ENCODE measurements at regions not wholly inside any gene's neighbourhood (a gene's known extent, or its start where the extent isn't known, plus 50 kb on each side); places are given as distances from the start of the nearest gene placed in this dataset.
A peak's percentile ranks its signal among the peaks of the same experiment; 100 is the strongest.

GRCh38 chr13:40484974-40485373 is 181.5 kb downstream of the FOXO1 start:
- in situ Hi-C loops (cut with HindIII; ENCODE audit: low pct_unique_long_range_greater_than_20kb, low sequenced_read_pairs) = no loop called here
- no peak for DNase-seq (ENCODE audit: low read depth, low spot score)

- in situ Hi-C loops (cut with HindIII; ENCODE audit: low pct_unique_long_range_greater_than_20kb, low sequenced_read_pairs) = no loop called here
- no peak for DNase-seq (ENCODE audit: low read depth, low spot score)
Measured at GRCh38 chr13:40485611-40486517, 180.6 kb downstream of the FOXO1 start.

DNA sequence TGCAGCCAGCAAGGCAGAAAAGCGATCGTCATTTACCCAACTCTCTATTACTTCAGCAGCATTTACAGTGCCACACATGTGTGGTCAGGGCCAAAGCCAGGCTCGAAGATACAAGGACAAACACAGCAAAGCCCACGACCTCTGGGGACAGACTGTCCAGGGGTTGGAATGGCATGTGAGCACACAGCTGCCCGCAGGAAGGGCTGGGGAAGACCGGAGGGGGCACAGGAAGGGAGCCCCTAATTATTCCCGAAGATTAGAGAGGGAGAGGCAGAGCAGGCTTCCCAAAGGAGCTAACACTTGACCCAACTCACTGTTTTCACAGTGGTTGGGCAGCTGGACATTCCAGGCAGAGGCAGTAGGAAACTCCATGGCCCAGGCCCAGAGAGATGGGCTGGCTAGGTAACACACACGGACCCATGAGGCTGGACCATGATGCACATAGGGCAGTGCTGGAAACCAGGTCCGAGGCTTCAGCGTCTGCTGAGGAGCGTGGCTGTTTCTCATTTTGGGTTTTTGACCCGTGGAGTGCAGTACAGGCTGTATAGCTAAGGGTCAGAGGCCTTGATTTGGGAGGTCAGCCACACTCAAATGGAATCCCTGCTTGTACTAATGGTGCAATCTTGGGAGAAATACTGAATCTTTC is 179.8 kb downstream of the FOXO1 start:
- in situ Hi-C loops (cut with HindIII; ENCODE audit: low pct_unique_long_range_greater_than_20kb, low sequenced_read_pairs) = no loop called here
- no peak for DNase-seq (ENCODE audit: low read depth, low spot score)

DNA sequence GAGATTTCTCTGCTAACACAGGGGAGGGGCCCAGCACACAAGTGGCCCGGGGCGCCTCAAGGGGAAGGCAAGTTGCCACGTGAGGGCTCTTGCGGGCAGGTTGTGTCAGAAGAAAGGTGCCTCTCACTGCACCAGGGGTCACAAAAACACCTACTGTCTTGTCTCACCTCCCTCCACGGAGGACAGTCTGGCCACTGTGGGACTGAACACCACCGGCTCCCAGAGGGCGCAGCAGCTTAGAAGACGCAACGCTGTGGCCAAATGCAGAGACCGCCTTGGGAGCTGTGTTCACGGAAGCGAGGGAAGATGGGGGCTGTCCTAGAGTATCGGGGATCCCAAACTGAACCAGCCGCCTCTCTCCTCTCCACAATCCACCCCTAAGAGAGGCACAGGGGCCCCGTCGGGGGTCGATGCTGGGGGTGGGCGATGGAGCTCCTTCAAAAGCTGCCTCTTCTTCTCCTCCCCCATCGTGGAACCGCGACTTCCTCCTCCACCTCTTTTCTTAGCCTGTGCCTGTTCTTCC is 177.5 kb downstream of the FOXO1 start:
- no peak for DNase-seq (ENCODE audit: low read depth, low spot score)
- in situ Hi-C loops (cut with HindIII; ENCODE audit: low pct_unique_long_range_greater_than_20kb, low sequenced_read_pairs) = no loop called here

DNA sequence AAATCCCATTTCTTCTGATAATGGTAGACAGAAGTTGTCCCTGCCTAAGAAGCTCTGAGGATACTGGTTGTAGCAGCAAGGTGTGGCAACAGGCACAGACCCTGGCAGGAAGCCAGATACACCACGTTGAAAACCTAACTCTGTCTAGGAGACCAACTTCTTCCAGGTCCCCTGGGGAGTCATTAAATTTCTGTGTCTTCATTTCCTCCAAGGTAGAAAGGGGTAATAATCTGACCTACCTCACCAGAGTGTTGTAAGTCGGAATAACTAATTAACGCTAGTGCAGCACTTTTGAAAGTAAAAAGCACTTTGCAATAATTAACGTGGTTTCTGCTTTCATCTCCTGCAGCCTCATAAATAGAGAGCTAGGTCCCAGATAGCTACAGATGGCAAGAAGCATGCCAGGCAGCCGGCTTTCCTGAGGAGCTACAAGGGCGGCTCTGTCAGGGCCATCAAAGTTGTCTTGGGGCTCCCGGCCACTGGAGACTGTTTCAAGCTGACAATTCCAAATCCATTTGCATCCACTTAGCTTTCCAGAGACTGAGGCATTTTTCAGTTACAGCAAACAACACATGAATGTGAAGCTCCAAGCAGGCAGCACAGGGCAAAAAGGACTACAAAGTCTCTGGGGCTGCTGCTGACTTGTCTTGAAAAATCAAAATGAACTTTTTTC is 176.2 kb downstream of the FOXO1 start:
- DNase-seq (ENCODE audit: low read depth, low spot score) = no peak
- in situ Hi-C loops (cut with HindIII; ENCODE audit: low pct_unique_long_range_greater_than_20kb, low sequenced_read_pairs) = no loop called here

GRCh38 chr13:40492511-40492910 is 173.9 kb downstream of the FOXO1 start:
- DNase-seq (ENCODE audit: low read depth, low spot score) = no peak

DNA sequence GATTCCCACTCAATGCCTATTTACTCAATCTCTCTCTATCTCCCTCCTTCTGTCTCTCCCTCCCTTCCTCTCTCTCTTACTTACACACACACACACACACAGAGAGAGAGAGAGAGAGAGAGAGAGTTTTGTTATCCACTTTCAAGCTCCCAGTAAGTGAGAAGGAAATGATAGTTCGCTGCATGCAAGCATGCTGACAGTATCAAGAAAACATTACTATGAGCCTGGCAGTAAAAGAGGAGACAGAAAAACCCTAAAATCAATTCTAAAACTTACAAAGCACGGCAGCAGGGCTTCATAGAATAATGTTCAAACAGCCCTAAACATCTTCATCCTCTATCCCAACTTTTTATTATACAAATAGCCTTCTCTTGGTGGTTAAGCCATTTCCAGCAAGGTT is 171.9 kb downstream of the FOXO1 start:
- peak; percentile 13 for DNase-seq (ENCODE audit: low read depth, low spot score)
- in situ Hi-C loops (cut with HindIII; ENCODE audit: low pct_unique_long_range_greater_than_20kb, low sequenced_read_pairs) = no loop called here

More at GRCh38 chr13:40492511-40492910, 173.9 kb downstream of the FOXO1 start:
- in situ Hi-C loops (cut with HindIII; ENCODE audit: low pct_unique_long_range_greater_than_20kb, low sequenced_read_pairs) = no loop called here

- in situ Hi-C loops (cut with HindIII; ENCODE audit: low pct_unique_long_range_greater_than_20kb, low sequenced_read_pairs) = no loop called here
- DNase-seq (ENCODE audit: low read depth, low spot score) = peak; percentile 16
Measured at GRCh38 chr13:40494946-40495620, 171.4 kb downstream of the FOXO1 start.

DNA sequence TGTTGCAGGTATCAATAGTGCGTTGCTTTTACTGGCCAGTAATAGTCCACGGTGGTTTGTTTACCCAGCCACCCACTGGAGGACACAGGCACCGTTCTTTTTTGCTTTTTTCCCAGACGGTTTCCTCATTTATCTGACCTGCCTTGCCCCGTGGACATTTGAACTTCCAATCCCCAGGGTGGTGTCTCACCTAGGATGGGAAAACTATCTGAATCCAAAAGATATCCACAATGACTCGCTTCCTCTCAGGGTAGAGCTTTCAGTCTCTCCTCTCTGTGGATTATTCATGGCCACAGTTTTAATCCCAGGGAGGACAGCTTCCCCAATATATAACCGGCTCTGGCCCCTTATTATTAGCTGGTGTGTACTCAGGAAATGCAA is 170.8 kb downstream of the FOXO1 start:
- no peak for DNase-seq (ENCODE audit: low read depth, low spot score)

DNA sequence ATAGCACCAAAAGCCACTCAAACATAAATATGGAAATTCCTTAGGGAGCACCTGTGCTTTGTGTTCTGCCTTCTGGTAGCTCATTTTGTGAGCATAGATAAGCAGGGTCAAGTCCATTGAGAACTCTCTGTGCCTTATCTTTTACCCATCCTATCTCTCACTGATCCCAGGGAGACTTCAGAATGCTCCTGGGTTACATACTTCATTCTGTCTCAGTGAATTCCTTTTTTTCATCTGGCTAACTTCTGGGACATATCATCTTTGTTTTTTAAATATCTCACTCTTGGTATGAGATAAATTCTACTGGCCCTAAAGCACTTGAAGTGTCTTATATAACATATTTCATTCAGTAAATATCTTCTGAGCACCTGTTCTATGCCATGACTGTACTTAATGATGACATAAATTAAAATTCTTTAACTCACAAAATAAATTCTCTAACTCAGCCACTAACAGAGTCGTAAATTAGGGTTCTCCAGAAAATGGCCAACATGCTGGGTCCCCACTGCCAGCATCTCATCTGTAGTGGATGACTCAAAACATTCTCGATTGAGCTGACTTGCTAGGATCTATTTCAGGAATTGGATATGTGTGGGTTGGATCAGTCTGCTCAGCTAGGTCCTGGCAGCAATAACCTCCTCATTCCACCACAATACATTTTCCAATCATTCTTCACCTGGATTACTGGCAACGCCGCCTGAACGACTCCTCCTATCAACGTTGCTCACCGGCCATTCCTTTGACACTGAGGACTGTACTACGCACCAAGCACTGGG is 170.2 kb downstream of the FOXO1 start:
- DNase-seq (ENCODE audit: low read depth, low spot score) = no peak
- in situ Hi-C loops (cut with HindIII; ENCODE audit: low pct_unique_long_range_greater_than_20kb, low sequenced_read_pairs) = no loop called here

More for the DNA sequence above, 170.8 kb downstream of the FOXO1 start:
- in situ Hi-C loops (cut with HindIII; ENCODE audit: low pct_unique_long_range_greater_than_20kb, low sequenced_read_pairs) = no loop called here

- in situ Hi-C loops (cut with HindIII; ENCODE audit: low pct_unique_long_range_greater_than_20kb, low sequenced_read_pairs) = no loop called here
- no peak for DNase-seq (ENCODE audit: low read depth, low spot score)
Measured at GRCh38 chr13:40498461-40498860, 168.0 kb downstream of the FOXO1 start.

- no peak for DNase-seq (ENCODE audit: low read depth, low spot score)
Measured at GRCh38 chr13:40502236-40502635, 164.2 kb downstream of the FOXO1 start.

DNA sequence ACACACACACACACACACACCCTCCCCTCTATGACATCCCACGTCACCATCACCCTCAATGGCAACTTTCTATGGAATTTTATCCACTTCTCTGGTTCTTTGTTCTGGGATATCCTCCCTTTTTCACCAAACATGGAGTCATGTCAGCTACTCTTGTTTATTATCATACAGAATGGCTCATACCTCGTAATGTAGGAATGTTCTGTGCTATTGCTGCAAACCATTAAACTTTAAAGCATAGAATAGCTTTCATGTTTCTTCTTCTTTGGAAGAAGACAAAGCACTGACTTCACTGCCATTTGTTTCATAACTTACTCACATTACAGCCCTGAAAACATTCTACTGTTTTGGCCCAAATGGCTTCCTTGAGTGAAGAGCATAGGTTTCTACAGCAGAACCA is 163.4 kb downstream of the FOXO1 start:
- DNase-seq (ENCODE audit: low read depth, low spot score) = no peak
- in situ Hi-C loops (cut with HindIII; ENCODE audit: low pct_unique_long_range_greater_than_20kb, low sequenced_read_pairs) = no loop called here

More at GRCh38 chr13:40502236-40502635, 164.2 kb downstream of the FOXO1 start:
- in situ Hi-C loops (cut with HindIII; ENCODE audit: low pct_unique_long_range_greater_than_20kb, low sequenced_read_pairs) = no loop called here

- no peak for DNase-seq (ENCODE audit: low read depth, low spot score)
- in situ Hi-C loops (cut with HindIII; ENCODE audit: low pct_unique_long_range_greater_than_20kb, low sequenced_read_pairs) = no loop called here
Measured at GRCh38 chr13:40503966-40504591, 162.4 kb downstream of the FOXO1 start.

GRCh38 chr13:40504641-40505040 is 161.8 kb downstream of the FOXO1 start:
- DNase-seq (ENCODE audit: low read depth, low spot score) = no peak
- in situ Hi-C loops (cut with HindIII; ENCODE audit: low pct_unique_long_range_greater_than_20kb, low sequenced_read_pairs) = no loop called here

GRCh38 chr13:40505196-40505595 is 161.2 kb downstream of the FOXO1 start:
- no peak for DNase-seq (ENCODE audit: low read depth, low spot score)
- in situ Hi-C loops (cut with HindIII; ENCODE audit: low pct_unique_long_range_greater_than_20kb, low sequenced_read_pairs) = no loop called here

Measured in SK-MEL-5 (cell line).